HUES64 (cell line): ENCODE measurements at regions not wholly inside any gene's neighbourhood (a gene's known extent, or its start where the extent isn't known, plus 50 kb on each side); places are given as distances from the start of the nearest gene placed in this dataset.

Experiments
- H3K27ac ChIP-seq: 2 replicates; pipeline ENCODE4 v1.7.0; 2013; ENCODE audit warnings: low read depth, low read length, inconsistent platforms
- H3K27me3 ChIP-seq: 2 replicates; pipeline ENCODE4 v1.6.1; 2013; ENCODE audit warnings: mild to moderate bottlenecking, low read length; ENCODE audit not compliant: insufficient read depth
- H3K36me3 ChIP-seq: 2 replicates; pipeline ENCODE4 v1.6.1; 2013; ENCODE audit warnings: mild to moderate bottlenecking, low read length; ENCODE audit not compliant: insufficient read depth
- H3K4me1 ChIP-seq: 2 replicates; pipeline ENCODE4 v1.6.1; 2013; ENCODE audit warnings: mild to moderate bottlenecking, low read length, moderate library complexity; ENCODE audit not compliant: insufficient read depth
- H3K4me3 ChIP-seq: 2 replicates; pipeline ENCODE4 v1.5.1; 2013; ENCODE audit warnings: mild to moderate bottlenecking, low read length, moderate library complexity
- H3K9ac ChIP-seq: 2 replicates; pipeline ENCODE4 v1.6.1; 2013; ENCODE audit warnings: mild to moderate bottlenecking, low read depth, low read length
- H3K9me3 ChIP-seq: 2 replicates; pipeline ENCODE4 v1.6.1; 2013; ENCODE audit warnings: low read depth, low read length; ENCODE audit not compliant: insufficient read depth
- WGBS: fragments of 150-250, 120-280 bp; methylation state at CpG from one replicate; pipeline ENCODE4 v1.1.7; 2013; ENCODE audit warnings: missing lambda C conversion rate; 5-methylcytosine and 5-hydroxymethylcytosine counted together

- no peaks in the 10 kb centered on the region for H3K4me1 ChIP-seq
These were observed 135.9 kb downstream of the PAH start for GRCh38 chr12:102781117-102781516.

DNA sequence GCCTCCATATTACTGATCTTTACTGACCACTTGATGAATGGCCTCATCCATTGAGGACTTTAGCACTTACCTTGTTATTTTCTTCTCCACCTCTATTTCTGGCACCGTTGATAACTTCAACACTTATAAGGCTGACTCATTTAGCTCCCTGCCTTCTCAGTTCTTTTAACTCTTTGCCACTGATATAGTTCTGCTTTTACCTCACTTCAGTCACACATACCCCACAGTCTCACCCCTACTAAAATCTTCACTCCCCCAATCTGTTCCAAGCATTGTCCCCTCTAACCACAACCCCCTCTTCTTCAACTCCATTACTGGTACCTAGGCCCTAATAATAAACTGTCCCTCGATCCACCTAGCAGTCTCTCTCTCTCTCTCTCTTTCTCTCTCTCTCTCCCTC lies 141.0 kb downstream of the PAH start:
- Histone ChIP-seq H3K9ac (no peak overlapping the region), H3K27me3 (no peaks in the 10 kb centered on the region), H3K9me3 (no peaks in the 10 kb centered on the region), H3K4me1 (no peaks in the 10 kb centered on the region), H3K36me3 (no peaks in the 10 kb centered on the region), H3K27ac (no peak overlapping the region), H3K4me3 (no peak overlapping the region)
- 88% methylated on average over 2 of the region's 2 CpGs for WGBS

More at GRCh38 chr12:102781117-102781516, 135.9 kb downstream of the PAH start:
- no peaks in the 10 kb centered on the region for H3K27me3 ChIP-seq
- H3K36me3 ChIP-seq: no peaks in the 10 kb centered on the region
- H3K4me3 ChIP-seq: no peak overlapping the region
- H3K9ac ChIP-seq: no peak overlapping the region
- no peaks in the 10 kb centered on the region for H3K9me3 ChIP-seq
- H3K27ac ChIP-seq: no peak overlapping the region

- 31% methylated on average over 4 of the region's 6 CpGs for WGBS
- no peaks in the 10 kb centered on the region for H3K36me3 ChIP-seq
- no peak overlapping the region for H3K4me3 ChIP-seq
These were observed 147.6 kb downstream of the PAH start for GRCh38 chr12:102769323-102769916.

GRCh38 chr12:102766961-102767360 lies 150.1 kb downstream of the PAH start:
- H3K36me3 ChIP-seq: no peaks in the 10 kb centered on the region
- H3K9me3 ChIP-seq: no peaks in the 10 kb centered on the region
- 98% methylated on average over 3 of the region's 3 CpGs for WGBS

More at GRCh38 chr12:102769323-102769916, 147.6 kb downstream of the PAH start:
- Histone ChIP-seq H3K27me3 (no peaks in the 10 kb centered on the region), H3K9me3 (no peaks in the 10 kb centered on the region), H3K4me1 (no peaks in the 10 kb centered on the region), H3K9ac (no peak overlapping the region), H3K27ac (no peak overlapping the region)

GRCh38 chr12:102765736-102766135 lies 151.3 kb downstream of the PAH start:
- Histone ChIP-seq H3K27ac (no peak overlapping the region), H3K9ac (no peak overlapping the region), H3K4me3 (no peak overlapping the region), H3K27me3 (no peaks in the 10 kb centered on the region), H3K4me1 (no peaks in the 10 kb centered on the region), H3K36me3 (no peaks in the 10 kb centered on the region), H3K9me3 (no peaks in the 10 kb centered on the region)
- 88% methylated on average over 7 of the region's 7 CpGs for WGBS

More at GRCh38 chr12:102766961-102767360, 150.1 kb downstream of the PAH start:
- no peak overlapping the region for H3K4me3 ChIP-seq
- H3K27ac ChIP-seq: no peak overlapping the region
- no peak overlapping the region for H3K9ac ChIP-seq
- no peaks in the 10 kb centered on the region for H3K4me1 ChIP-seq
- H3K27me3 ChIP-seq: no peaks in the 10 kb centered on the region

DNA sequence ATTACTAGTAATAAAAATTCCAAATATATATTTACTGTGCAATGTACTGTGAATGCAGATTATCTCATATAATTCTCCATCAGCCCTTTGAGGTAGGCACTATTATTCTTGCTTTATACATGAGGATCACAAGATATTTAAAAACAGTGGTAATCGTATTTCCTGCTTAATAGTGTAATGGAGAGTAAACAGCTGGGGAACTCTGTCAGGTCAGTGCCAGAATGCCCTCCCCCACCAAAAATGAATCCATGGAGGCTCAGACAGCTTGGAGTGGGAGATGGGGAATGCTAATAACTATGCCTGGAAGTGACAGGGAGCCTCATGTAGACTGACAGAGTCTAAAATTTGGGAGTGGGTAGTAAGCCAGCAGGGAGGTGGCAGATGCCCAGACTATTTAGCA lies 153.6 kb downstream of the PAH start:
- Histone ChIP-seq H3K9me3 (no peaks in the 10 kb centered on the region), H3K4me3 (no peak overlapping the region), H3K27me3 (no peaks in the 10 kb centered on the region), H3K36me3 (no peaks in the 10 kb centered on the region), H3K9ac (no peak overlapping the region), H3K27ac (no peak overlapping the region), H3K4me1 (no peaks in the 10 kb centered on the region)
- WGBS: 100% methylated on average over 1 of the region's 1 CpG

GRCh38 chr12:102763061-102763460 lies 154.0 kb downstream of the PAH start:
- Histone ChIP-seq H3K9ac (no peak overlapping the region), H3K27ac (no peak overlapping the region), H3K4me3 (no peak overlapping the region), H3K9me3 (no peaks in the 10 kb centered on the region), H3K27me3 (no peaks in the 10 kb centered on the region), H3K4me1 (no peaks in the 10 kb centered on the region), H3K36me3 (no peaks in the 10 kb centered on the region)
- 88% methylated on average over 2 of the region's 4 CpGs for WGBS

- Histone ChIP-seq H3K4me1 (no peaks in the 10 kb centered on the region), H3K36me3 (no peaks in the 10 kb centered on the region), H3K9me3 (no peaks in the 10 kb centered on the region), H3K27ac (no peak overlapping the region), H3K4me3 (no peak overlapping the region), H3K27me3 (no peaks in the 10 kb centered on the region), H3K9ac (no peak overlapping the region)
- WGBS: 92% methylated on average over 2 of the region's 2 CpGs
These were observed 156.7 kb downstream of the PAH start for GRCh38 chr12:102760322-102760721.

DNA sequence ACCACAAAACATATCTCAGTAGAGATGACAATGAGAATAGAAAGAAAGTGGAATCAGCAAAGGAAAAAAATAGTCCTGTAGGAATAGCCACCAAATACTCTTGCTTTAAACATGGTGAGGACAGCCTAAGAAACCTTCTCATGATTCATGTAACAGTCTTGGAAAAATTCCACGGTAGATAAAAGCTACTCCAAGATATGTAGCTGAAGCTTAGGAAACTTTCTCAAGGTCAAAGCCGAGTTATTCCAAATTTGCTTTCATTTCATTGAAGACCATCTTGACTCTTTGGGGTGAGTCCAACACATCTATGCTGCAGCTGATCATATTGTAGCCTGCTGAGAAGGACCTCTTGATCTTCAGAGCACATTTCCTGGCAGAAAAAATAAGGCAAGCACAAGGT lies 157.6 kb downstream of the PAH start:
- no peaks in the 10 kb centered on the region for H3K36me3 ChIP-seq
- H3K9me3 ChIP-seq: no peaks in the 10 kb centered on the region
- no peak overlapping the region for H3K27ac ChIP-seq
- H3K4me3 ChIP-seq: no peak overlapping the region
- WGBS: 94% methylated on average over 2 of the region's 2 CpGs
- H3K4me1 ChIP-seq: no peaks in the 10 kb centered on the region
- no peak overlapping the region for H3K9ac ChIP-seq
- no peaks in the 10 kb centered on the region for H3K27me3 ChIP-seq

GRCh38 chr12:102757882-102758226 lies 159.2 kb downstream of the PAH start:
- H3K9me3 ChIP-seq: no peaks in the 10 kb centered on the region

GRCh38 chr12:102757154-102757881 lies 159.7 kb downstream of the PAH start:
- Histone ChIP-seq H3K4me3 (no peak overlapping the region), H3K36me3 (no peaks in the 10 kb centered on the region), H3K9me3 (no peaks in the 10 kb centered on the region), H3K27ac (no peak overlapping the region), H3K9ac (no peak overlapping the region), H3K27me3 (no peaks in the 10 kb centered on the region), H3K4me1 (no peaks in the 10 kb centered on the region)
- 91% methylated on average over 8 of the region's 8 CpGs for WGBS

More at GRCh38 chr12:102757882-102758226, 159.2 kb downstream of the PAH start:
- 100% methylated on average over 1 of the region's 1 CpG for WGBS
- H3K4me1 ChIP-seq: no peaks in the 10 kb centered on the region
- H3K27me3 ChIP-seq: no peaks in the 10 kb centered on the region
- no peaks in the 10 kb centered on the region for H3K36me3 ChIP-seq
- H3K9ac ChIP-seq: no peak overlapping the region
- no peak overlapping the region for H3K27ac ChIP-seq
- H3K4me3 ChIP-seq: no peak overlapping the region
